ENCODE measurements at regions not wholly inside any gene's neighbourhood (a gene's known extent, or its start where the extent isn't known, plus 50 kb on each side); places are given as distances from the start of the nearest gene placed in this dataset.

DNA sequence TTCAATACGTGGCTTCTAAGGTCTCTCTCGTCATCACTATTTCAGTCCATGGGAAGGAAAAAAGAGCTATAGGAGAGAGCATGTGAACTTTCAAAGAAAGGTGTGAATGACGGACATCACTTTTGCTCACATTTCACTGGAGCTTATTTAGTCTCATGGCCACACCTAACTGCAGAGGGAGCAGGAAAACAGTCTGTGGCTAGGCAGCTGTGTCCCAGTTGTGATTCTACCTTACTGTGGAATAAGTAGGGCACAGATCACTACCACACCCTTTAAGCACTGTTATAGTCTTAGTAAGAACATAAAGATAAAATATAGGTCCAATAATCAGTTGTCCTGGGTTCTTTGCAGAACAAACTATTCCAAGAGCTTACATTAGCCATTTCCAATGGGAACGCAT, 192.9 kb downstream of the NRIP1 start:
- no peak overlapping the region for H3K4me3 ChIP-seq (ENCODE audit: insufficient read depth, low read depth, low read length)
- H3K27ac ChIP-seq (ENCODE audit: insufficient read depth, low read depth, low read length, poor library complexity, severe bottlenecking), result no peak overlapping the region
- peaks cover 19% of the 10 kb centered on the region for H3K4me1 ChIP-seq (ENCODE audit: control insufficient read depth, insufficient read depth, low read length)
- no peaks in the 10 kb centered on the region for H3K36me3 ChIP-seq (ENCODE audit: control insufficient read depth, insufficient read depth, low read length)
- H3K27me3 ChIP-seq (ENCODE audit: control insufficient read depth, insufficient read depth, low read length, poor library complexity, severe bottlenecking), result no peaks in the 10 kb centered on the region
- H3K9me3 ChIP-seq (ENCODE audit: control insufficient read depth, low read length), result no peaks in the 10 kb centered on the region
- 94 to 97% methylated on average over 3 of the region's 4 CpGs for WGBS, 2 experiments

DNA sequence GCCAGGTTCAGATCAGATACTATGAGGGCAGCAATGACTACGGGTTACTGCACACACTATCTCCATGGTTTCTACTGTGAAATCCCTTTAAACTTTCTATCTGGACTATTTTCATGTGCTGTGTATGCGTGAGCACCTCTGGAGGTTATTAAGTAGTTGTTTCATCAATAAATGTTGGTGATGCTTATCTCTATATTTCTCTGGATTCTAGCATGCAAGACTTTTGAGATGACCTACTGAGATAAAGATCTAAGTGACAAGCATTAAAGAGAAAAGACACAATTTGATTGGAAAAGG, 194.0 kb downstream of the NRIP1 start:
- Histone ChIP-seq H3K4me1 (ENCODE audit: control insufficient read depth, insufficient read depth, low read length) (peaks cover 8% of the 10 kb centered on the region), H3K27me3 (ENCODE audit: control insufficient read depth, insufficient read depth, low read length, poor library complexity, severe bottlenecking) (no peaks in the 10 kb centered on the region), H3K9me3 (ENCODE audit: control insufficient read depth, low read length) (no peaks in the 10 kb centered on the region), H3K36me3 (ENCODE audit: control insufficient read depth, insufficient read depth, low read length) (no peaks in the 10 kb centered on the region), H3K4me3 (ENCODE audit: insufficient read depth, low read depth, low read length) (no peak overlapping the region), H3K27ac (ENCODE audit: insufficient read depth, low read depth, low read length, poor library complexity, severe bottlenecking) (no peak overlapping the region)
- 94 to 100% methylated on average over 2 of the region's 2 CpGs for WGBS, 2 experiments

DNA sequence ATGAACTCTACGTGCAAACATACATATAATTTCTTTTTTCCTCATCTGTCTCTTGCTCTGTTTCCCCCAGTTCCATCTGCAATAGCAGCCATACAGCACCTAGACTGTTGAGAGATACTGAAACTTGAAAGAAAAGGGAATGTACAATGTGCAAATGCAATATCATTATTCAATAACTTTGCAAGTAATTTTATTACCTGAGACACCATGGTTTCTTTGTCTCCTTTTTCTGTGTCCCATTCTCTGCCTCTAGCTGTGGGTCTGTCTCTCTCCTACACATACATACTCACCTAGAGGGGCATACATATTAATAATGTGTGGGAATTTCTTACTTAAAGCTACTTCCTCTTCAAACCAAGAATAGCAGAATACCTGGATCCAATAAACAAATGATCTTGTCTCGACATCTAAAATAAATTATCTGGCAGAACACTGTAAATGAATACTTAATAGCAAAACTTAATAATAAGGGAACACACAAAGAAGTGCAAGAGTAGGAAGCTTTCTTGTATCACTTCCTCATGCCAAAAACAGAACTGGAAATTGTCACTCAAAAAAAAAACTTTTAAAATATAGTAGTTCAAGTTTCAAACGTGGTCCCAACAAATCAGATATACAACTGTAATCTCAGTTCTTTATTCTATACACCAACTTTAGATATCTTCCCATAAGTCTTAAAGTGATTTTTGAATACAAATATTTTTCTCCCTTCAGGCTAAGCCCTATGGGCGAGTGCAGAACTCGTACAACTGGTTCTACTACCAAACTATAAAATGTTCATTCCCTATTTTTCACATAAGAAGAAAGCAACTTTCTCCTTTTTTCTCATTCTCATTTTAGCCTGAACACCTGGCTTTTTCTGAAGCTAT, 194.6 kb downstream of the NRIP1 start:
- Histone ChIP-seq H3K9me3 (ENCODE audit: control insufficient read depth, low read length) (no peaks in the 10 kb centered on the region), H3K4me3 (ENCODE audit: insufficient read depth, low read depth, low read length) (no peak overlapping the region), H3K36me3 (ENCODE audit: control insufficient read depth, insufficient read depth, low read length) (no peaks in the 10 kb centered on the region), H3K27ac (ENCODE audit: insufficient read depth, low read depth, low read length, poor library complexity, severe bottlenecking) (no peak overlapping the region), H3K4me1 (ENCODE audit: control insufficient read depth, insufficient read depth, low read length) (peaks cover 6% of the 10 kb centered on the region), H3K27me3 (ENCODE audit: control insufficient read depth, insufficient read depth, low read length, poor library complexity, severe bottlenecking) (no peaks in the 10 kb centered on the region)
- WGBS, 2 experiments, result 93 to 96% methylated on average over 4 to 5 of the region's 5 CpGs

DNA sequence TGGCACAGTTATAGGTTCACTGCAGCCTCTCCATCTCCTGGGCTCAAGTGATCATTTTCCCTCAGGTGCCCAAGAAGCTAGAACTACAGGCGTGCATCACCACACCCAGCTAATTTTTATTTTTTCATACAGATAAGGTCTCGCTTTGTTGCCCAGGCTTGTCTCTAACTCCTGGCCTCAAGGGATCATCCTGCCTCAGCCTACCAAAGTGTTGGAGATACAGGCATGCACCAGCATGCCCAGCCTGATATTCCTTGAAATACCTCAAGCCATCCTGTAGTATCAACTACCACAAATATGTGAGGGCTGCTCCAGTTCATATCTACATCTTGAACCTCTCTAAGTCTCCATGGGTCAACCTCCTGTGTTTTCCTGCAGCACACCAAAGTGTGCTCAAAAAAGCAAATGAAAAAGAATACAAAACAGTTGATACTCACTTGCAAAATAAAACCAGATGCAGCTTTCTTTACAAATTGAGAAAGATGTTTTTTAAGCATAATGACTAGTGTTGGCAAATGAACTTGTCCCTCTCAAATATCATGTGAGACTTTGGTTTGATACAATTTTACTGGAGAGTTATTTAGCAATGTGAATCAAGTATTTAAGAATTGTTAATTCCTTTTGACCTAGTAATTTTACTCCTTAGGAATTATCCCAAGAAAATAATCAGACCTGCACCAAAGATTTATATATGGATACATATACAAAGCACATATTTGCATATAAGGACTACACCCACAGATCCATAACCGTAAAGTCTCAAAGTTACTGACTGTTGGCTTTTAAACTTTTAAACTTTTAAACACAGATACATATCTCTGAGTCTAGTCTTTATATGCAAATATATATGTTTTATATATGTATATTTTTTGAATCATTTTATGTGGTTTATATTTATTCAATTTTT, 197.7 kb downstream of the NRIP1 start:
- 93 to 95% methylated on average over 3 of the region's 3 CpGs for WGBS, 2 experiments
- no peak overlapping the region for H3K4me3 ChIP-seq (ENCODE audit: insufficient read depth, low read depth, low read length)
- H3K4me1 ChIP-seq (ENCODE audit: control insufficient read depth, insufficient read depth, low read length), result peaks cover 6% of the 10 kb centered on the region

DNA sequence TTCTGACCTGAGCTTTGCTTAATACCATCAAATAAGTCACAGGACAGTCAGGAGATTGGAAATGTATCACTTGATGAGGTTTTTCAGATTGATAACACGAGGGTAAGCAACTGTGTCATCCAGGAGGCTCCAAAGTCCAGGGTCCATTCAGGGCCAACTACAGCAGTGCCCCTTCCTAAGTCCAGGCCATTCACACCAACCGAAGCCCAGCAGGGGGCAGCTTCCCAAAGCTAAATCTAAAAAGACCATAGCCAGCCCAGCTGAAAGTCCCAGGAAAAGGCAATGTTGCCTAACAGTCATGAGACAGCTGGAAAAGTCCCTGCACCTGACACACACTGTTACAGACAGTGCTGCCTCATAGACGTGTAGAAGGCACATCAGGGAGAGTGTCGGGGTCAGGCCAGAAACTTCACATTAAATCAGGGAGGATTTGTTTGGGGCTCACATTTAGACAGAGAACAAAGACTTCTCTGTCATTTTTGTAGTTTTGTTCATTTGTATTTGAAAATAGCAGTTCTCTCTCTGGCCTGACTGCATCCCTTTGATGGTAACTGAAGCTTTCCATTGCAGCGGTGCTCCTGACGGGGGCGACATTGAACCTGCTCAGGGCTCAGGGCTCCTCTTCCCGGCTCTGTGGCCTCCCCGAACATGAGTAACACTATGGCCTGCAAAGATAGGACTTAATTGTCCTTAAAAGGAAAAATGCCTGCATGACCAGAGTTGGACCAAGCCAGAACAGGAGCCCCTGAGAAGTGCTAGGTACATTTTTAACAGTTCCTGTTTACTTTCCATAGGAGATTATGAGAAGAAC, 200.4 kb downstream of the NRIP1 start:
- H3K36me3 ChIP-seq (ENCODE audit: control insufficient read depth, insufficient read depth, low read length), result no peaks in the 10 kb centered on the region
- no peaks in the 10 kb centered on the region for H3K27me3 ChIP-seq (ENCODE audit: control insufficient read depth, insufficient read depth, low read length, poor library complexity, severe bottlenecking)
- WGBS, 2 experiments, result 56 to 62% methylated on average over 9 of the region's 9 CpGs
- no peaks in the 10 kb centered on the region for H3K9me3 ChIP-seq (ENCODE audit: control insufficient read depth, low read length)
- H3K27ac ChIP-seq (ENCODE audit: insufficient read depth, low read depth, low read length, poor library complexity, severe bottlenecking), result no peak overlapping the region
- no peak overlapping the region for H3K4me3 ChIP-seq (ENCODE audit: insufficient read depth, low read depth, low read length)
- H3K4me1 ChIP-seq (ENCODE audit: control insufficient read depth, insufficient read depth, low read length), result peaks cover 6% of the 10 kb centered on the region

More for the DNA sequence above, 197.7 kb downstream of the NRIP1 start:
- no peaks in the 10 kb centered on the region for H3K27me3 ChIP-seq (ENCODE audit: control insufficient read depth, insufficient read depth, low read length, poor library complexity, severe bottlenecking)
- no peaks in the 10 kb centered on the region for H3K36me3 ChIP-seq (ENCODE audit: control insufficient read depth, insufficient read depth, low read length)
- H3K9me3 ChIP-seq (ENCODE audit: control insufficient read depth, low read length), result no peaks in the 10 kb centered on the region
- H3K27ac ChIP-seq (ENCODE audit: insufficient read depth, low read depth, low read length, poor library complexity, severe bottlenecking), result no peak overlapping the region

DNA sequence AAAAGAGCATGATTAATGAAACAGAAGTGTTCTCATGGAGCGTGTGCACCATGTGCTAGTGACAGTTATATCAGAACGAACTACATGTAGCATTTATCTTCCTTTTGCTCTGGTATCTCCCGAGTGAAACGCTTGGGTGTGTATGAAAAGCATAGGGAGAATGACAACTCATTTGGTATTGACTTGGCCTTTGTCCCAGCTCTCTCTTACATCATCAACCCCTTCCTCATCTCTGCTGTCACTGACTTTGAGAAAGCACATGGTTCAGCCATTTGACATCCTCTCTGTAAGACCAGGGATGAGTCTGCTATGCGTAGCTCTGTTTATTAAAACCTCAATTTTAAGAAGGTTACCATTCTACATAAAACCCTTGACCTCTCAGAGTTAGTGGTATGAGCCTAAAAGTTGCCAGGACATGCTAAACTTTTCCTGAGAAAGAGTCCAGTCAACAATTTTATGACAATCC, 201.0 kb downstream of the NRIP1 start:
- H3K4me3 ChIP-seq (ENCODE audit: insufficient read depth, low read depth, low read length), result no peak overlapping the region
- no peaks in the 10 kb centered on the region for H3K4me1 ChIP-seq (ENCODE audit: control insufficient read depth, insufficient read depth, low read length)
- WGBS, 2 experiments, result 91 to 96% methylated on average over 5 of the region's 5 CpGs
- no peak overlapping the region for H3K27ac ChIP-seq (ENCODE audit: insufficient read depth, low read depth, low read length, poor library complexity, severe bottlenecking)
- H3K9me3 ChIP-seq (ENCODE audit: control insufficient read depth, low read length), result no peaks in the 10 kb centered on the region
- no peaks in the 10 kb centered on the region for H3K36me3 ChIP-seq (ENCODE audit: control insufficient read depth, insufficient read depth, low read length)
- H3K27me3 ChIP-seq (ENCODE audit: control insufficient read depth, insufficient read depth, low read length, poor library complexity, severe bottlenecking), result no peaks in the 10 kb centered on the region

DNA sequence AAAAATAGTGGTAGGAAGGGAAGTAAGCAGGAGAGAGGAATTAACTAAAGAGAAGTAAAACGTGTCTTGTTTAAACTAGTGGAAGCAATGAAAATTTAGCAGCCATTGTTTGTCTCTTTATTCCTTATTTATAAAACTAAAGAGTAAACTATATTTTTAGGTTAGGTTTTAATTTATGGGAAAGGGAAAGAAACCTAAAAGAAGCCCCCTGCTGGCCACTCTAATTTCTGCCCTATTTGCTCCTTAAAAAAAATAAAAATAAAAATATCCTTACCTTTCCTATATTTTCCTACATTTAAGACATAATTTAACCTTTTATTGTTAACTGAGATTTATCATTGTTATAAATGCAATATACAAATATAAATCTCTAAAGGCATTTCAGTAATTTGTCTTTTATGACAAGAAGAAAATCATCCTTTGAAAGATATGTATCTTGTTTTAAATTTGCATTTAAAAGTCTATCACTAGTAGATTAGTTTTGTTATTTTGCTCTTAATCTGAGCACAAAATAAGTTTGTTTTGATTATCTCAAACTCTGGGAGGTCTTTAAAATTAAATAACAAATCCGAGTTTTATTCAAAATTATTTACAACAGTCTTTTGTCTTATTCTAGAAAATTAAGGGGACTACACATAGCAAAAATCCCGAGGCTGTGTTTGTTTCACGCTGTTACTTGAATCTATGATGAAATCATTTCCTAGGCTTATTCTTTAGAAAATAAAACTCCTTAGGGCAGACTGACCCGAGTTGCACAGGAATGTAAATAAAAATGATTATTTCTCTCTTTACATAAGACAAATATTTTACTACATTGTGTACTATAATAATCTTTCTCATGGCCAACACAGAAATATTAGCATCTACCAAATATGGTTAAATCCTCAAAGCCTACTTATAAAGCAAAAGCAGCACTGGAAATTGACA, 201.7 kb downstream of the NRIP1 start:
- no peak overlapping the region for H3K27ac ChIP-seq (ENCODE audit: insufficient read depth, low read depth, low read length, poor library complexity, severe bottlenecking)
- H3K9me3 ChIP-seq (ENCODE audit: control insufficient read depth, low read length), result no peaks in the 10 kb centered on the region
- H3K27me3 ChIP-seq (ENCODE audit: control insufficient read depth, insufficient read depth, low read length, poor library complexity, severe bottlenecking), result no peaks in the 10 kb centered on the region
- no peak overlapping the region for H3K4me3 ChIP-seq (ENCODE audit: insufficient read depth, low read depth, low read length)
- H3K36me3 ChIP-seq (ENCODE audit: control insufficient read depth, insufficient read depth, low read length), result no peaks in the 10 kb centered on the region
- no peaks in the 10 kb centered on the region for H3K4me1 ChIP-seq (ENCODE audit: control insufficient read depth, insufficient read depth, low read length)
- 67 to 71% methylated on average over 3 to 4 of the region's 5 CpGs for WGBS, 2 experiments

DNA sequence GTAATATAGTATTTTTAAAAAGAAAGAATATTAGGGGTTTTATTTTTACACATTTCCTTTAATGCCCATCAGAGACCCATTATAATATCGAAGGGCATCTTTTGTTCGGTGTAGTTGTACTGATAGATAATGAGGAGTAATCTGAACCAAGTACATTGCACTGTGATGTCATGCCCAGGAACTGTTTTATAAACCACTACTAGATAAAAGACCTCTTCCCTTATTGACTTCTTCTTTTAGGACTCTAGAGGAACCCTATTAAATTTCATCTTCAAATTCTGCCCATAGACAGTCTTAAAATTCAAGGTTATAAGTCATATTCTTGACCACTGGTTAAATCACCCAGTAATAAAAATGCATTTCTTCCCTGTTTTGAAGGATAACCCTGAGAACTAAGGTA, 206.5 kb downstream of the NRIP1 start:
- Histone ChIP-seq H3K9me3 (ENCODE audit: control insufficient read depth, low read length) (no peaks in the 10 kb centered on the region), H3K27ac (ENCODE audit: insufficient read depth, low read depth, low read length, poor library complexity, severe bottlenecking) (no peak overlapping the region), H3K4me3 (ENCODE audit: insufficient read depth, low read depth, low read length) (no peak overlapping the region), H3K36me3 (ENCODE audit: control insufficient read depth, insufficient read depth, low read length) (no peaks in the 10 kb centered on the region), H3K27me3 (ENCODE audit: control insufficient read depth, insufficient read depth, low read length, poor library complexity, severe bottlenecking) (no peaks in the 10 kb centered on the region), H3K4me1 (ENCODE audit: control insufficient read depth, insufficient read depth, low read length) (peaks cover 9% of the 10 kb centered on the region)
- WGBS, 2 experiments, result 94% methylated on average over 2 of the region's 2 CpGs; no CpG with 5 or more reads in 1 of the 2 experiments

DNA sequence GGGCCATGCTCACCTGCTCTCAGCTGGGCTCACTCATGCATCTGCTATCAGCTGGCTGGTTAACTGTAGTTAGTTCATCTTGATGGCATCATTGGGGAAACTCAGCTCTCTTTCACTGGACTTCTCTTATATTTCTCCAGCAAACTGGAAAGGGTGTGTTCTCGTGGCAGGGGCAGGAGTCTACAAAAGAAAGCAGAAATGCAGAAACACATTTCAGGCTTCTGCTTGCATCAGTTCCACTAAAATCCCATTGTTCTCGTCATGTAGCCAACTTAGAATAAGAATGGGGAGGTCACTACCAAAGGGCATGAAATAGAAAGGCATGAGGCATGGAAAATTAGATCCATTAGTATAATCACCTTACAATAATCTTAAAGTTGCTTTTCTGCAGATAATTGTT, 207.3 kb downstream of the NRIP1 start:
- Histone ChIP-seq H3K4me1 (ENCODE audit: control insufficient read depth, insufficient read depth, low read length) (peaks cover 9% of the 10 kb centered on the region), H3K9me3 (ENCODE audit: control insufficient read depth, low read length) (no peaks in the 10 kb centered on the region), H3K27me3 (ENCODE audit: control insufficient read depth, insufficient read depth, low read length, poor library complexity, severe bottlenecking) (no peaks in the 10 kb centered on the region), H3K27ac (ENCODE audit: insufficient read depth, low read depth, low read length, poor library complexity, severe bottlenecking) (no peak overlapping the region), H3K4me3 (ENCODE audit: insufficient read depth, low read depth, low read length) (no peak overlapping the region), H3K36me3 (ENCODE audit: control insufficient read depth, insufficient read depth, low read length) (no peaks in the 10 kb centered on the region)
- WGBS, 2 experiments, result 52 to 54% methylated on average over 2 of the region's 2 CpGs

Data from ectodermal cell (in vitro differentiated cells).